ENCODE measurements at regions not wholly inside any gene's neighbourhood (a gene's known extent, or its start where the extent isn't known, plus 50 kb on each side); places are given as distances from the start of the nearest gene placed in this dataset.

- TF ChIP-seq SUPT20H (IDR thresholded peaks at IDR 0.05; ENCODE audit: borderline replicate concordance, control insufficient read depth, low read depth, low read length) (no peak), POLR2A (IDR thresholded peaks at IDR 0.05; ENCODE audit: low read depth, low read length) (no peak), NFYA (IDR thresholded peaks at IDR 0.05; ENCODE audit: borderline replicate concordance, low read depth, low read length) (no peak), NR2C2 (IDR thresholded peaks at IDR 0.05; ENCODE audit: borderline replicate concordance, control insufficient read depth, insufficient read length, low read depth) (no peak)
- ChIA-PET POLR2A (no interaction called here), RAD21 (ENCODE audit: unreplicated experiment) (interaction anchor here (0.7 to 2.1 kb wide), 3 partner anchors 16 to 1184 kb away, joined by 3 to 5 read pairs (median 3); partner anchors contain the start of gene CTH), CTCF (interaction anchor here (0.6 to 0.7 kb wide), 2 partner anchors 9 to 22 kb away, joined by 3 read pairs; no protein-coding TSS in a partner anchor), SMC1A (ENCODE audit: uncharacterized antibody, unreplicated experiment) (interaction anchor here (1.0 kb wide), 1 partner anchor 169 kb away, joined by 3 read pairs; no protein-coding TSS in a partner anchor)
- in situ Hi-C loops (cut with MboI) = no loop called here
- no peak overlapping the region for H3K9ac ChIP-seq (ENCODE audit: control insufficient read depth, insufficient read depth, low read length)
- H3K9me3 ChIP-seq (replicated peaks; ENCODE audit: control insufficient read depth, insufficient read depth, low read length) = no peaks in the 10 kb centered on the region
- WGBS (ENCODE audit: insufficient coverage, insufficient replicate concordance, low lambda C conversion rate, missing lambda C conversion rate) = 35% methylated on average over 1 of the region's 1 CpG
- DNase-seq (ENCODE audit: low read depth, low spot score) (no peak), ATAC-seq (no peak), FAIRE-seq (no peak)
- no peak overlapping the region for H2AFZ ChIP-seq (ENCODE audit: control insufficient read depth, low read depth, low read length)
- no peak overlapping the region for H3K4me2 ChIP-seq (ENCODE audit: control insufficient read depth, insufficient read depth)
- H3K4me3 ChIP-seq = no peak overlapping the region
- no peaks in the 10 kb centered on the region for H3K79me2 ChIP-seq (ENCODE audit: control insufficient read depth, insufficient read depth, low read length)
- intact Hi-C loops (cut with micrococcal nuclease; ENCODE audit: unreplicated experiment) = loop anchor here (5.0 kb wide), 1 partner anchor 91 kb away; the partner anchor contains the start of gene CTH
- no peaks in the 10 kb centered on the region for H3K36me3 ChIP-seq (ENCODE audit: control insufficient read depth in 2 of 2, insufficient read depth in 2 of 2, low read length in 1 of 2)
- peaks cover 5% of the 10 kb centered on the region; the same call in 1 of the 2 replicates for H3K4me1 ChIP-seq (ENCODE audit: control insufficient read depth, insufficient read depth, low read length)
- H3K27me3 ChIP-seq (replicated peaks in 1 of 2; ENCODE audit: control insufficient read depth in 2 of 2, insufficient read depth in 2 of 2, low read length in 1 of 2) = no peaks in the 10 kb centered on the region
- no peak overlapping the region for H3K27ac ChIP-seq (ENCODE audit: control insufficient read depth, insufficient read depth)
- H4K20me1 ChIP-seq (ENCODE audit: control insufficient read depth, insufficient read depth) = no peaks in the 10 kb centered on the region
- BruUV-seq (replicated peaks) = no TSS peak
Observed at GRCh38 chr1:70503358-70503757, 92.3 kb downstream of the CTH start.

DNA sequence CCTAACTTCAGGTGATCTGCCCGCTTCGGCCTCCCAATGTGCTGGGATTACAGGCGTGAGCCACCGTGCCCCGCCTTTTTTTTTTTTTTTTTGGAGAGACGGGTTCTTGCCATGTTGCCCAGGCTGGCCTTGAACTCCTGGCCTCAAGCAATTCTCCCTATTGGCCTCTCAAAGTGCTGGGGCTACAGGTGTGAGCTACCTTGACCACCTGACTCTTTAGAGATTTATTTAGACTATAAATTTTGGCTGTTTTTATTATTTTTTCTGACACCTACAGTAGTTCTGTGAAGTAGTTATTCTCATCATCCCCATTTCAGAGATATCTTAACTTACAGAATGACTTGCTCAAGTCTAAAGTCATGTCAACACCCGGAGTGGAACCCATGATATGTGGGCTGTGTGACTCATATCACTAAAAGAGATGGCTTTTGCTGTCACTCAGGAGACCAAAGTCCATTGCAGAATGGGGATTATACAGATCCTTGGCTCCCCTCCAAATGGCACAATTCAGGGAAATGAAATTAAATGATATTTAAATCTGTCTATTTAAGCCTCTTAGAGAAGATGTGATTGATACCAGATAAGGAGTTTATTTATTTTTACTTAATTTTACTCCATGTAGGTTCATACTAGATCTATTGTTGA is 93.2 kb downstream of the CTH start:
- ChIA-PET POLR2A (interaction anchor here (0.6 kb wide), 1 partner anchor 356 kb away, joined by 3 read pairs; no protein-coding TSS in a partner anchor), SMC1A (ENCODE audit: uncharacterized antibody, unreplicated experiment) (interaction anchor here (0.9 to 2.3 kb wide), 7 partner anchors 8 to 380 kb away, joined by 3 to 11 read pairs (median 3); partner anchors contain the start of gene CTH), CTCF (interaction anchor here (0.8 kb wide), 1 partner anchor 17 kb away, joined by 3 read pairs; no protein-coding TSS in a partner anchor), RAD21 (ENCODE audit: unreplicated experiment) (interaction anchor here (1.4 to 2.1 kb wide), 2 partner anchors 93 to 371 kb away, joined by 3 to 5 read pairs; partner anchors contain the start of gene CTH)
- Histone ChIP-seq H3K4me2 (ENCODE audit: control insufficient read depth, insufficient read depth) (no peak overlapping the region; the same call in 1 of the 2 replicates), H2AFZ (ENCODE audit: control insufficient read depth, low read depth, low read length) (no peak overlapping the region), H3K9me3 (replicated peaks; ENCODE audit: control insufficient read depth, insufficient read depth, low read length) (no peaks in the 10 kb centered on the region), H3K36me3 (ENCODE audit: control insufficient read depth in 2 of 2, insufficient read depth in 2 of 2, low read length in 1 of 2) (no peaks in the 10 kb centered on the region), H3K27me3 (replicated peaks in 1 of 2; ENCODE audit: control insufficient read depth in 2 of 2, insufficient read depth in 2 of 2, low read length in 1 of 2) (no peaks in the 10 kb centered on the region), H3K4me3 (no peak overlapping the region), H3K9ac (ENCODE audit: control insufficient read depth, insufficient read depth, low read length) (no peak overlapping the region), H3K79me2 (ENCODE audit: control insufficient read depth, insufficient read depth, low read length) (no peaks in the 10 kb centered on the region), H4K20me1 (ENCODE audit: control insufficient read depth, insufficient read depth) (no peaks in the 10 kb centered on the region), H3K4me1 (ENCODE audit: control insufficient read depth, insufficient read depth, low read length) (peaks cover 5% of the 10 kb centered on the region; the same call in 1 of the 2 replicates), H3K27ac (ENCODE audit: control insufficient read depth, insufficient read depth) (no peak overlapping the region)
- ATAC-seq (peak; percentile 95), DNase-seq (ENCODE audit: low read depth, low spot score) (peak; percentile 56), FAIRE-seq (peak; percentile 74)
- intact Hi-C loops (cut with micrococcal nuclease; ENCODE audit: unreplicated experiment) = loop anchor here (5.0 kb wide), 1 partner anchor 92 kb away; the partner anchor contains the start of gene CTH
- in situ Hi-C loops (cut with MboI) = no loop called here
- no TSS peak for BruUV-seq (replicated peaks)
- WGBS (ENCODE audit: insufficient coverage, insufficient replicate concordance, low lambda C conversion rate, missing lambda C conversion rate) = 34% methylated on average over 7 of the region's 7 CpGs
- TF ChIP-seq SRF (IDR thresholded peaks at IDR 0.05; ENCODE audit: low read depth in 2 of 2, low read length in 2 of 2) (0 out of 4 replicates have a peak, but pooled peaks of 1 of the 2 experiments have one; percentile 39), SMAD1 (IDR thresholded peaks at IDR 0.05; ENCODE audit: low read depth, partially characterized antibody) (peak; percentile 95), BACH1 (IDR thresholded peaks at IDR 0.05; ENCODE audit: borderline replicate concordance) (peak; percentile 97), SUPT20H (IDR thresholded peaks at IDR 0.05; ENCODE audit: borderline replicate concordance, control insufficient read depth, low read depth, low read length) (no peak), TAF1 (IDR thresholded peaks at IDR 0.05; ENCODE audit: borderline replicate concordance, low read depth, low read length) (no peak), GATAD2B (conservative IDR thresholded peaks at IDR 0.05; ENCODE audit: low read depth) (0 out of 2 replicates have a peak, but pooled peaks have one; percentile 44), POLR2A (IDR thresholded peaks at IDR 0.05; ENCODE audit: low read depth, low read length) (no peak), CREM (IDR thresholded peaks at IDR 0.05; ENCODE audit: low read depth) (peak; percentile 84; the same call in 1 of the 2 replicates), MTA2 (IDR thresholded peaks at IDR 0.05; ENCODE audit: low read depth) (peak; percentile 98), YY1 (IDR thresholded peaks at IDR 0.05; ENCODE audit: low read depth, low read length) (0 out of 2 replicates have a peak, but pooled peaks have one; percentile 58), MYB (IDR thresholded peaks at IDR 0.05; ENCODE audit: borderline replicate concordance, low read depth, low read length) (no peak), CEBPB (IDR thresholded peaks at IDR 0.05; ENCODE audit: borderline replicate concordance in 1 of 2, low read depth in 2 of 2, low read length in 2 of 2) (peak in 1 of 2 experiments; percentile 62; a peak in 1 of 4 replicates), DPF2 (IDR thresholded peaks at IDR 0.05) (peak; percentile 100), KLF5 (IDR thresholded peaks at IDR 0.05; ENCODE audit: partially characterized antibody) (no peak), CBFB (IDR thresholded peaks at IDR 0.05; ENCODE audit: low read depth) (peak; percentile 68; the same call in 1 of the 2 replicates)

Data from GM12878 (cell line).